ENCODE measurements at regions not wholly inside any gene's neighbourhood (a gene's known extent, or its start where the extent isn't known, plus 50 kb on each side); places are given as distances from the start of the nearest gene placed in this dataset.

DNA sequence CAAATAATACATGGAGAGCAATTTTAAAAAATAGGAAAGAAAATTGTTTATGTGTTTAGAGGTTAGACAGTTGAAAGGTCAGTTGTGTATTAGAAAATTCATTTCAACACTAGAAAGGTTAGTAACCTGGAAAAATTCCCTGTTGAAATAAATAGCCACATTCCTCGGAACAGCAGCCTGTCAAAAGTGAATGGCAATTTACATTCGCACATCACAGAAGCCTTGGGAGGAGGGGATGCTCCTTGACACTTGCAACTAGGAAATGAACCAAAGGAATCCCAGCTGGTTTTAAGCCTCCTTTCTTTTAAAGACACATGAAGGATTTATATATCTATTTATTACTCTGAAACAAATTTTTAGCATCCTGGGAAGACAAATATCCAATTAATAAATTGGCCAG, 653.5 kb upstream of the LRRTM4 start:
- FAIRE-seq, result no peak
- WGBS, 3 donors, result 32 to 49% (median 34%) methylated on average over 2 of the region's 2 CpGs

DNA sequence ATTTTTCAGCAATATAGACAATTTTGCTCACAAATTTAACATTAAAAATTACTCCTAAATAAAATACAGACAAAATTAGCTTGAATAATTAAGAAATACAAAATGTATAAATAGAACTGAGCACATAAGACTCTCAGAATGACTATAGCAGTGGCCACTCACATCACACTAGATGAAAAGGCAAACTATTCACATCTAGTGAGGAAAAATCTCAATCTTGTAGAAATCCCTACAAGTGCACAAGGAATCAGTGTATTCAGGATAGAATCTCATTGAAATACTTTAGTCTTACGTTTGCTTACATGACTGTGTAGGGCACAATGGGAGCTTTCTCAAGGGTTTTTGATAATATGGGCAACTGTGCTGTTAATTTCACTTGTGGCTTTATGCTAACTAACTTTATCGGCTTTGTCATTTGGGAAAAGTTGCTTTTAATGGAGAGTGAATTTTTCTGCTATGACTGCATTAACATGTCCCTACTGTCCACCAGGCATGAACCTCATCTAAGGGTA, 678.9 kb upstream of the LRRTM4 start:
- no peak overlapping the region for H3K27ac ChIP-seq (ENCODE audit: low read depth in 1 of 3, low read length in 2 of 3)
- no peaks in the 10 kb centered on the region for H3K27me3 ChIP-seq (ENCODE audit: control insufficient read depth in 3 of 3, insufficient read depth in 3 of 3, low read length in 3 of 3)
- DNase-seq (no peak), FAIRE-seq (no peak)
- H3K4me3 ChIP-seq (ENCODE audit: low read depth in 1 of 3, low read length in 3 of 3), result no peak overlapping the region
- 75 to 82% (median 80%) methylated on average over 2 of the region's 2 CpGs for WGBS, 3 donors
- no peaks in the 10 kb centered on the region for H3K36me3 ChIP-seq (ENCODE audit: control insufficient read depth in 3 of 3, insufficient read depth in 2 of 3, low read depth in 1 of 3, low read length in 3 of 3)
- H3K9me3 ChIP-seq (ENCODE audit: control insufficient read depth in 2 of 2, insufficient read depth in 1 of 2, low read depth in 1 of 2, low read length in 1 of 2), result no peaks in the 10 kb centered on the region
- H3K4me1 ChIP-seq (ENCODE audit: control insufficient read depth in 3 of 3, insufficient read depth in 2 of 3, low read depth in 1 of 3, low read length in 2 of 3), result no peaks in the 10 kb centered on the region

More for the DNA sequence above, 653.5 kb upstream of the LRRTM4 start:
- H3K4me3 ChIP-seq (ENCODE audit: low read depth in 1 of 3, low read length in 3 of 3), result no peak overlapping the region
- no peak overlapping the region for H3K27ac ChIP-seq (ENCODE audit: low read depth in 1 of 3, low read length in 2 of 3)
- DNase-seq, result no peak
- no peaks in the 10 kb centered on the region for H3K36me3 ChIP-seq (ENCODE audit: control insufficient read depth in 3 of 3, insufficient read depth in 2 of 3, low read depth in 1 of 3, low read length in 3 of 3)
- no peaks in the 10 kb centered on the region for H3K27me3 ChIP-seq (ENCODE audit: control insufficient read depth in 3 of 3, insufficient read depth in 3 of 3, low read length in 3 of 3)
- no peaks in the 10 kb centered on the region for H3K4me1 ChIP-seq (ENCODE audit: control insufficient read depth in 3 of 3, insufficient read depth in 2 of 3, low read depth in 1 of 3, low read length in 2 of 3)
- H3K9me3 ChIP-seq (ENCODE audit: control insufficient read depth in 2 of 2, insufficient read depth in 1 of 2, low read depth in 1 of 2, low read length in 1 of 2), result no peaks in the 10 kb centered on the region

DNA sequence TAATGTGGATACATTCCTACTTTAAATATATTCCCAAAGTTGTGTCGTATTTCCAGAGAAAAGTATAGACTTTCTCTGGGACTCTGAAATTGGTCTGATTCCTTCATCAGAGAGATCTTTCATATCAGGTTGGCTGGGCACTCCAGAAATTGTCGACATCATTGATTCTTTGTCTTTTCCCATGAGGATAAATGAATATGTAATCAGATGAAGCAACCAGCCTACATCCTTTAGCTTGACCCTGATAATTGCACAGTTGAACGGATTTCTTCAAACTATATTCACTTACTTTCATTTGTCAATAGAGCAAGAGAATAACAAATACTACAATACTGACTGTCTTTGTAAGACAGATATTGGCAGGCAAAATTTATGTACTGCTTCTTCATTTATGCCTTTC, 680.2 kb upstream of the LRRTM4 start:
- no peak for DNase-seq
- Histone ChIP-seq H3K27me3 (ENCODE audit: control insufficient read depth in 3 of 3, insufficient read depth in 3 of 3, low read length in 3 of 3) (no peaks in the 10 kb centered on the region), H3K4me3 (ENCODE audit: low read depth in 1 of 3, low read length in 3 of 3) (no peak overlapping the region), H3K27ac (ENCODE audit: low read depth in 1 of 3, low read length in 2 of 3) (no peak overlapping the region), H3K9me3 (ENCODE audit: control insufficient read depth in 2 of 2, insufficient read depth in 1 of 2, low read depth in 1 of 2, low read length in 1 of 2) (no peaks in the 10 kb centered on the region), H3K4me1 (ENCODE audit: control insufficient read depth in 3 of 3, insufficient read depth in 2 of 3, low read depth in 1 of 3, low read length in 2 of 3) (no peaks in the 10 kb centered on the region), H3K36me3 (ENCODE audit: control insufficient read depth in 3 of 3, insufficient read depth in 2 of 3, low read depth in 1 of 3, low read length in 3 of 3) (no peaks in the 10 kb centered on the region)
- WGBS, 3 donors, result 76 to 83% (median 78%) methylated on average over 3 of the region's 3 CpGs
- FAIRE-seq, result no peak

DNA sequence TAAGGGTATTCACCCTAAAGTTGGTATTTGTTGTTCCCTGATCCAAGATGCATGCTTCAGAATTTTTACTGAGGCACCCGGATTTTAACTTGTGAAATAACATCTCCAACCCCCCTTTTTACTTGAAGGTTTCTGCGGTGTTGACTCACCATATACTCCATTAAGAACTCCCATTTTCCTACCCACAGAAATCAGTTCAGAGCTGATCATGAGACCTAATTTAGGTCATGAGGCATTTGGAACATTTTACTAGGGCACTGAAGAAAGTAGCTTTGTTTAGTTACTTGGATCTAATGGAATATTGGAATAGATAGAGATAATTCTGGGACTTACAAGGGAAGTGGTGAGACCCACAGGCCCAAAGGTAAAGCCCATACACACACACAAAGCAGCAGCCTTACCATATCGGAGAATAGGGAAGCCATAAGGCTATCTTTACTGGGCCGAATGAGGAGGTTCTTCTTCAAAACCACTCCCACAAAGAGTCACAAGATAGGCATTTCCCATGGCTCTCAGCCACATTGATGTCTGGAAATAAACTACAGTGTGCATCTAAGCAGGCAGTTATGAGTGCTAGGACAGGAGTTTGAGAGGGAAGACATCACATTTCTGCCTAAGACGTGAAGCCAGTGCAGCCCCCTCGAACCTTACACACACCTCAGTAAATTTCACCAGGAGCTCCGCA, 681.0 kb upstream of the LRRTM4 start:
- Histone ChIP-seq H3K4me3 (ENCODE audit: low read depth in 1 of 3, low read length in 3 of 3) (no peak overlapping the region), H3K9me3 (ENCODE audit: control insufficient read depth in 2 of 2, insufficient read depth in 1 of 2, low read depth in 1 of 2, low read length in 1 of 2) (no peaks in the 10 kb centered on the region), H3K4me1 (ENCODE audit: control insufficient read depth in 3 of 3, insufficient read depth in 2 of 3, low read depth in 1 of 3, low read length in 2 of 3) (no peaks in the 10 kb centered on the region), H3K36me3 (ENCODE audit: control insufficient read depth in 3 of 3, insufficient read depth in 2 of 3, low read depth in 1 of 3, low read length in 3 of 3) (no peaks in the 10 kb centered on the region), H3K27ac (ENCODE audit: low read depth in 1 of 3, low read length in 2 of 3) (no peak overlapping the region), H3K27me3 (ENCODE audit: control insufficient read depth in 3 of 3, insufficient read depth in 3 of 3, low read length in 3 of 3) (no peaks in the 10 kb centered on the region)
- no peak for DNase-seq
- no peak for FAIRE-seq
- 80 to 83% (median 82%) methylated on average over 7 of the region's 7 CpGs for WGBS, 3 donors

DNA sequence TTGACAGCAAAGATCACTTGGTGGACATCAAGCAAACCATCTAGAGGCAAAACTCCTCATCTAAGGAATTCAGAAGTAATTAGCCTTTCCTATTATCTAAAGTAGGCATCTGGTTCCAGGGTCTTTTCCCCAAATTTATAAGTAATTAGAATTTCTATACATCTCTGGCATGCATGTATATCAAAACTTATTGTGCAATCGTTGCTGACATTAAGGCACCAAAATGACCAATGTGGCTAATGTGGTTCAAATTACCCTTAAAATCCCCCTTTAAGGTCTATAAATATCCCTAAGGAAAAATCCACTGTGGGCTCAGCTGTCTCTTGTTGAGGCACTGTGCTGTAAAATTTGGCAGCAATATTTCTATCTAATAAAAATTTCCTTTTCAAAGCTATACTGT, 695.9 kb upstream of the LRRTM4 start:
- H3K36me3 ChIP-seq (ENCODE audit: control insufficient read depth in 3 of 3, insufficient read depth in 2 of 3, low read depth in 1 of 3, low read length in 3 of 3), result no peaks in the 10 kb centered on the region
- no peak overlapping the region for H3K4me3 ChIP-seq (ENCODE audit: low read depth in 1 of 3, low read length in 3 of 3)
- no peak for FAIRE-seq
- H3K27ac ChIP-seq (ENCODE audit: low read depth in 1 of 3, low read length in 2 of 3), result no peak overlapping the region
- no peak for DNase-seq
- WGBS, 3 donors, result 81 to 89% (median 88%) methylated on average over 1 of the region's 1 CpG
- H3K9me3 ChIP-seq (ENCODE audit: control insufficient read depth in 2 of 2, insufficient read depth in 1 of 2, low read depth in 1 of 2, low read length in 1 of 2), result no peaks in the 10 kb centered on the region
- no peaks in the 10 kb centered on the region for H3K27me3 ChIP-seq (ENCODE audit: control insufficient read depth in 3 of 3, insufficient read depth in 3 of 3, low read length in 3 of 3)
- H3K4me1 ChIP-seq (ENCODE audit: control insufficient read depth in 3 of 3, insufficient read depth in 2 of 3, low read depth in 1 of 3, low read length in 2 of 3), result no peaks in the 10 kb centered on the region

DNA sequence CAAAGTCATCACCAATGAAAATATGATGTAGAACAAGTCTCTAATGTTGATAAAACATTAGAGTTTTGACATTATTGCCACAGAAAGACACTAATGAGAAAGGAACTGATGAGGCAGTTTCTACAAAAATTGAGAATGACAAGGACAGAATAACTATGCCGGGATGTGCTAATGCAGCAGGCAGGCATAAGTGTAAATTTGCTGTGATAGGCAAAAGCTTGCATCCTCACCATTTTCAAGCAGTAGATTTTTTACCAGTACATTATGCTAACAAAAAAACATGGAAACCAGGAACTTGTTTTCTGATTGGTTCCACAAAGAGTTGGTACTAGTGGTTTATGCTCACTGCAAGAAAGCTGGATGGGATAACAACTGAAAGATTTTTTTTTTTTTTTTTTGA, 715.5 kb upstream of the LRRTM4 start:
- Histone ChIP-seq H3K9me3 (ENCODE audit: control insufficient read depth in 2 of 2, insufficient read depth in 1 of 2, low read depth in 1 of 2, low read length in 1 of 2) (no peaks in the 10 kb centered on the region), H3K4me1 (ENCODE audit: control insufficient read depth in 3 of 3, insufficient read depth in 2 of 3, low read depth in 1 of 3, low read length in 2 of 3) (no peaks in the 10 kb centered on the region), H3K27ac (ENCODE audit: low read depth in 1 of 3, low read length in 2 of 3) (no peak overlapping the region), H3K4me3 (ENCODE audit: low read depth in 1 of 3, low read length in 3 of 3) (no peak overlapping the region), H3K27me3 (ENCODE audit: control insufficient read depth in 3 of 3, insufficient read depth in 3 of 3, low read length in 3 of 3) (no peaks in the 10 kb centered on the region), H3K36me3 (ENCODE audit: control insufficient read depth in 3 of 3, insufficient read depth in 2 of 3, low read depth in 1 of 3, low read length in 3 of 3) (no peaks in the 10 kb centered on the region)
- WGBS, 3 donors, result 89 to 95% (median 90%) methylated on average over 1 of the region's 1 CpG
- no peak for FAIRE-seq
- no peak for DNase-seq

DNA sequence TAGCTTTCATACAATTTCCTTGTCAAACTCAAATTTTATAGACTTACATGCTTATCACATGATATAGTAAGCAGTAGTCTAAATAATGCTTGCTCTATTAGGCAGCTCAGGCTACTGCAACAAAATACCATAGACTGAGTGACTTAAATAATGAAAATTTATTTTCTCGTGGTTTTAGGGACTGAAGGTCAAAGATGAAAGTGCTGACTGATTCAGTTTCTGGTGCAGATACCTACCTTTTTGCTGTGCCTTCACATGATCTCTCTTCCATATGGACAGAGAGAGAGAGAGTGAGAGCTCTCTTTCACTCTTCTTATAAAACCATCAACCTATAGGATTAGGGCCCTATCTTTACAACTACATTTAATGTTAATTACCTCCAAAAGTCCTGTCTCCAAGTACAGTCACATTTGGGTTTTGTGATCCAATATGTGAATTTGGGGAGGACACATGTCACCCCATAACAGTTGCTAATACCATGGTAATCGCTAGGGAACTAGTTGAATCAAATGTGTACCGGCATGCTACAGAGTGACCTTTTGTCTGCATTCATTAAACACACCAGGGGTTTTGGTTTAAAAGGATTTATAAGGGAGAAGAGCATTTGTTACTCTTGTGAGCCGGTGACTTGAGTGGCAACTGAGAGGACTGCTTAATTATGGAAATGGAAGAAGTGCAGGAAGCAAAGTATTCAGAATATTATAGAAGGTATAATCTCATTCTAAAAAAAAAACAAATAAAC, 723.4 kb upstream of the LRRTM4 start:
- H3K36me3 ChIP-seq (ENCODE audit: control insufficient read depth in 3 of 3, insufficient read depth in 2 of 3, low read depth in 1 of 3, low read length in 3 of 3), result no peaks in the 10 kb centered on the region
- H3K9me3 ChIP-seq (ENCODE audit: control insufficient read depth in 2 of 2, insufficient read depth in 1 of 2, low read depth in 1 of 2, low read length in 1 of 2), result no peaks in the 10 kb centered on the region
- 54 to 60% (median 56%) methylated on average over 4 of the region's 4 CpGs for WGBS, 3 donors
- FAIRE-seq, result no peak
- no peaks in the 10 kb centered on the region for H3K27me3 ChIP-seq (ENCODE audit: control insufficient read depth in 3 of 3, insufficient read depth in 3 of 3, low read length in 3 of 3)
- no peak overlapping the region for H3K4me3 ChIP-seq (ENCODE audit: low read depth in 1 of 3, low read length in 3 of 3)
- H3K4me1 ChIP-seq (ENCODE audit: control insufficient read depth in 3 of 3, insufficient read depth in 2 of 3, low read depth in 1 of 3, low read length in 2 of 3), result no peaks in the 10 kb centered on the region
- H3K27ac ChIP-seq (ENCODE audit: low read depth in 1 of 3, low read length in 2 of 3), result no peak overlapping the region
- no peak for DNase-seq

DNA sequence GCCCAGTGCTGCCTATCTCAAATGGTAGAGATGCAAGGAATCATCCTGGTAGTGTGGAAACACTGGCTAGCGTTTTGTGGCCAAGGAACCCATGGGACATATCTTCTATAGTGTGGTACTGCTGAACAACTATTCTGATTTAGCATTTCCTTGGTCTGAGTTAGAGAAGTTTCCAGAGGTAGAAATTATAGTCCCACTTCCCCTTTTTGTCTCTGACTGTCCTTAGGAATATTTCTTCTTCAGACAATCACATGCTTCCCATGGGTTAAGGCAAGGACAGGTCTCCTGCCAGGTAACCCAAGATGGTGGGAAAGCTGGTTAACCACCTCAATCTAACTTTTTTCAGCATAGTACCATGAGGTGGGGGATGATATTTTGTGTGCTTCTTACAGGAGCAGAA, 729.5 kb upstream of the LRRTM4 start:
- FAIRE-seq, result no peak
- WGBS, 3 donors, result 67 to 70% (median 70%) methylated on average over 1 of the region's 1 CpG

More for the DNA sequence above, 729.5 kb upstream of the LRRTM4 start:
- no peaks in the 10 kb centered on the region for H3K4me1 ChIP-seq (ENCODE audit: control insufficient read depth in 3 of 3, insufficient read depth in 2 of 3, low read depth in 1 of 3, low read length in 2 of 3)
- H3K36me3 ChIP-seq (ENCODE audit: control insufficient read depth in 3 of 3, insufficient read depth in 2 of 3, low read depth in 1 of 3, low read length in 3 of 3), result no peaks in the 10 kb centered on the region
- H3K27me3 ChIP-seq (ENCODE audit: control insufficient read depth in 3 of 3, insufficient read depth in 3 of 3, low read length in 3 of 3), result no peaks in the 10 kb centered on the region
- no peak for DNase-seq
- H3K4me3 ChIP-seq (ENCODE audit: low read depth in 1 of 3, low read length in 3 of 3), result no peak overlapping the region
- H3K27ac ChIP-seq (ENCODE audit: low read depth in 1 of 3, low read length in 2 of 3), result no peak overlapping the region
- H3K9me3 ChIP-seq (ENCODE audit: control insufficient read depth in 2 of 2, insufficient read depth in 1 of 2, low read depth in 1 of 2, low read length in 1 of 2), result no peaks in the 10 kb centered on the region

All from small intestine (tissue), 7 donors.